Astrocyte (in vitro differentiated cells and primary cell): ENCODE measurements at regions not wholly inside any gene's neighbourhood (a gene's known extent, or its start where the extent isn't known, plus 50 kb on each side); places are given as distances from the start of the nearest gene placed in this dataset.

ENCODE experiments used
- EZH2 ChIP-seq: IDR thresholded peaks from 2 replicates; pipeline ENCODE4 v1.6.1; 2012; ENCODE audit warnings: mild to moderate bottlenecking, low read length, inconsistent platforms; ENCODE audit not compliant: insufficient read depth
- TF ChIP-seq, protein P1 (sequence below): IDR thresholded peaks from 2 replicates; pipeline ENCODE4 v1.5.1; 2011; ENCODE audit warnings: low read depth, mild to moderate bottlenecking, inconsistent platforms, low read length, moderate library complexity; ENCODE audit not compliant: insufficient read depth

DNA sequence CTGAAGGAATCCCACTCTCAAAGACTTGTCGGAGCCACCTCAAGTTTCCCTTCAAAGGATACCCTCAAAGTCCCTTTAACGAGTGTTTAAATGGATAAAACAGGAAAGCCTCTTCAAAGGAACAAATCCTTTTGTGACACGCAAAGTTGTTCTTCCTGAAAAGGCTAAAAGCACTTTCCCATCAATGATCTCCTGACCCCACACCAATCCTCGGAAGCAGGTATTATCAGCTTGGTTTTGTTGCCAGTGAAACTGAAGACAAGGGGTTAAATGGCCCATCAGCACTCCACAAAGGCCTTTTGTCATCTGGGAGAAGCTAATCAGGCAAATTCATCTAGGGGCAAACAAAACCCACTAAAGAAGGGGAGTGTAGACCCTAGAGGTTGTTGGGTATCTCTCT lies 418.0 kb upstream of the ID2 start:
- TF ChIP-seq, protein P1, sequence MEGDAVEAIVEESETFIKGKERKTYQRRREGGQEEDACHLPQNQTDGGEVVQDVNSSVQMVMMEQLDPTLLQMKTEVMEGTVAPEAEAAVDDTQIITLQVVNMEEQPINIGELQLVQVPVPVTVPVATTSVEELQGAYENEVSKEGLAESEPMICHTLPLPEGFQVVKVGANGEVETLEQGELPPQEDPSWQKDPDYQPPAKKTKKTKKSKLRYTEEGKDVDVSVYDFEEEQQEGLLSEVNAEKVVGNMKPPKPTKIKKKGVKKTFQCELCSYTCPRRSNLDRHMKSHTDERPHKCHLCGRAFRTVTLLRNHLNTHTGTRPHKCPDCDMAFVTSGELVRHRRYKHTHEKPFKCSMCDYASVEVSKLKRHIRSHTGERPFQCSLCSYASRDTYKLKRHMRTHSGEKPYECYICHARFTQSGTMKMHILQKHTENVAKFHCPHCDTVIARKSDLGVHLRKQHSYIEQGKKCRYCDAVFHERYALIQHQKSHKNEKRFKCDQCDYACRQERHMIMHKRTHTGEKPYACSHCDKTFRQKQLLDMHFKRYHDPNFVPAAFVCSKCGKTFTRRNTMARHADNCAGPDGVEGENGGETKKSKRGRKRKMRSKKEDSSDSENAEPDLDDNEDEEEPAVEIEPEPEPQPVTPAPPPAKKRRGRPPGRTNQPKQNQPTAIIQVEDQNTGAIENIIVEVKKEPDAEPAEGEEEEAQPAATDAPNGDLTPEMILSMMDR, result no peak
- TF ChIP-seq EZH2, result no peak
